H9 (cell line): ENCODE measurements at regions not wholly inside any gene's neighbourhood (a gene's known extent, or its start where the extent isn't known, plus 50 kb on each side); places are given as distances from the start of the nearest gene placed in this dataset.

Experiments
- DNase-seq: peaks from one replicate; pipeline ENCODE4 v3.0.0-alpha.2; 2017
- H2AFZ ChIP-seq: one replicate; pipeline ENCODE4 v1.6.1; 2013; ENCODE audit warnings: mild to moderate bottlenecking, low read length, control low read depth, moderate library complexity
- H2AK5ac ChIP-seq: 2 replicates; pipeline ENCODE4 v1.6.1; 2013; ENCODE audit warnings: low read length, control low read depth, mixed read lengths; ENCODE audit not compliant: insufficient read length
- H2BK120ac ChIP-seq: one replicate; pipeline ENCODE4 v1.6.1; 2013; ENCODE audit warnings: low read depth, mild to moderate bottlenecking, low read length, control low read depth, inconsistent platforms; ENCODE audit not compliant: poor library complexity, severe bottlenecking
- H2BK12ac ChIP-seq: 2 replicates; pipeline ENCODE4 v1.6.1; 2013; ENCODE audit warnings: low read length, control low read depth, mixed read lengths, low read depth; ENCODE audit not compliant: insufficient read length
- H2BK15ac ChIP-seq: 2 replicates; pipeline ENCODE4 v1.6.1; 2013; ENCODE audit warnings: low read depth, low read length, control low read depth
- H2BK20ac ChIP-seq: one replicate; pipeline ENCODE4 v1.6.1; 2013; ENCODE audit warnings: low read depth, mild to moderate bottlenecking, low read length, control low read depth, inconsistent platforms; ENCODE audit not compliant: poor library complexity, severe bottlenecking
- H2BK5ac ChIP-seq: 2 replicates; pipeline ENCODE4 v1.6.1; 2013; ENCODE audit warnings: low read length, control low read depth, mixed read lengths; ENCODE audit not compliant: insufficient read length
- H3K14ac ChIP-seq: 2 replicates; pipeline ENCODE4 v1.6.1; 2013; ENCODE audit warnings: low read length, control low read depth; ENCODE audit not compliant: insufficient read depth
- H3K18ac ChIP-seq: 2 replicates; pipeline ENCODE4 v1.6.1; 2013; ENCODE audit warnings: low read depth, mild to moderate bottlenecking, mixed read lengths, low read length, control low read depth; ENCODE audit not compliant: insufficient read length
- H3K23ac ChIP-seq: 2 replicates; pipeline ENCODE4 v1.6.1; 2013; ENCODE audit warnings: low read length, control low read depth, mixed read lengths, low read depth; ENCODE audit not compliant: insufficient read length
- H3K23me2 ChIP-seq: 2 replicates; pipeline ENCODE4 v1.6.1; 2013; ENCODE audit warnings: low read depth, mild to moderate bottlenecking, mixed read lengths, low read length, control low read depth; ENCODE audit not compliant: insufficient read length, poor library complexity, severe bottlenecking
- H3K27ac ChIP-seq: 2 replicates; pipeline ENCODE4 v1.5.1; 2013; ENCODE audit warnings: low read length, control low read depth, mixed read lengths, low read depth; ENCODE audit not compliant: insufficient read length
- H3K27me3 ChIP-seq: 2 replicates; pipeline ENCODE4 v1.6.1; 2013; ENCODE audit warnings: low read length, control low read depth, inconsistent platforms; ENCODE audit not compliant: insufficient read depth
- H3K4ac ChIP-seq: 2 replicates; pipeline ENCODE4 v1.6.1; 2013; ENCODE audit warnings: low read depth, mild to moderate bottlenecking, control low read depth, inconsistent platforms, low read length, moderate library complexity
- H3K4me1 ChIP-seq: 2 replicates; pipeline ENCODE4 v1.6.1; 2013; ENCODE audit warnings: low read length, control low read depth, inconsistent platforms; ENCODE audit not compliant: insufficient read depth
- H3K4me2 ChIP-seq: 2 replicates; pipeline ENCODE4 v1.6.1; 2013; ENCODE audit warnings: low read length, control low read depth, mixed read lengths; ENCODE audit not compliant: insufficient read length, insufficient read depth
- H3K56ac ChIP-seq: 2 replicates; pipeline ENCODE4 v1.6.1; 2013; ENCODE audit warnings: low read depth, mild to moderate bottlenecking, mixed read lengths, low read length, control low read depth; ENCODE audit not compliant: insufficient read length
- H3K79me1 ChIP-seq: 2 replicates; pipeline ENCODE4 v1.6.1; 2013; ENCODE audit warnings: low read depth, mild to moderate bottlenecking, moderate library complexity, low read length, control low read depth, inconsistent platforms; ENCODE audit not compliant: insufficient read depth, poor library complexity, severe bottlenecking
- H3K79me2 ChIP-seq: 2 replicates; pipeline ENCODE4 v1.6.1; 2013; ENCODE audit warnings: low read length, control low read depth, inconsistent platforms; ENCODE audit not compliant: insufficient read depth
- H3K9ac ChIP-seq: 2 replicates; pipeline ENCODE4 v1.6.1; 2013; ENCODE audit warnings: low read length, control low read depth, mixed read lengths; ENCODE audit not compliant: insufficient read length; ENCODE audit errors: extremely low read depth
- H3K9me3 ChIP-seq: one replicate; pipeline ENCODE4 v1.6.1; 2013; ENCODE audit warnings: low read depth, low read length, inconsistent platforms; ENCODE audit not compliant: control insufficient read depth
- H3T11ph ChIP-seq: one replicate; pipeline ENCODE4 v1.6.1; 2013; ENCODE audit warnings: mild to moderate bottlenecking, low read length, control low read depth, inconsistent platforms
- H4K20me1 ChIP-seq: one replicate; pipeline ENCODE4 v1.6.1; 2013; ENCODE audit not compliant: control insufficient read depth, insufficient read length, insufficient read depth
- H4K5ac ChIP-seq: 2 replicates; pipeline ENCODE4 v1.6.1; 2013; ENCODE audit warnings: low read depth, mild to moderate bottlenecking, mixed read lengths, low read length, control low read depth; ENCODE audit not compliant: insufficient read length
- H4K8ac ChIP-seq: replicated peaks from 2 replicates; pipeline ENCODE4 v1.6.1; 2013; ENCODE audit warnings: low read length, control low read depth, mixed read lengths, low read depth; ENCODE audit not compliant: insufficient read length
- H4K91ac ChIP-seq: 2 replicates; pipeline ENCODE4 v1.6.1; 2013; ENCODE audit warnings: low read depth, mild to moderate bottlenecking, moderate library complexity, mixed read lengths, low read length, control low read depth; ENCODE audit not compliant: insufficient read length
- H3K27ac Mint-ChIP-seq, 3 experiments: 2 replicates in 2 of 3; 3 replicates in 1 of 3; pipeline ENCODE4 v1.8.0; 2020 to 2021; ENCODE audit warnings: mixed read lengths in 3 of 3, mild to moderate bottlenecking in 1 of 3, moderate library complexity in 1 of 3
- H3K27me3 Mint-ChIP-seq: 2 replicates; pipeline ENCODE4 v1.8.0; 2021; ENCODE audit warnings: low read depth, mild to moderate bottlenecking, moderate library complexity, mixed read lengths
- H3K36me3 Mint-ChIP-seq, 3 experiments: 2 replicates in 2 of 3; 3 replicates in 1 of 3; pipeline ENCODE4 v1.8.0; 2020 to 2021; ENCODE audit warnings: low read depth in 3 of 3, mixed read lengths in 3 of 3; ENCODE audit not compliant: insufficient read depth in 1 of 3
- H3K4me1 Mint-ChIP-seq, 2 experiments: 2 replicates each; pipeline ENCODE4 v1.8.0; 2020; ENCODE audit warnings: mixed read lengths in 2 of 2
- H3K4me3 Mint-ChIP-seq, 2 experiments: 2 replicates in 1 of 2; 3 replicates in 1 of 2; pipeline ENCODE4 v1.8.0; 2020 to 2021; ENCODE audit warnings: mild to moderate bottlenecking in 2 of 2, mixed read lengths in 2 of 2, moderate library complexity in 1 of 2
- H3K9me3 Mint-ChIP-seq, 2 experiments: 2 replicates in 1 of 2; 3 replicates in 1 of 2; pipeline ENCODE4 v1.8.0; 2020; ENCODE audit warnings: mild to moderate bottlenecking in 2 of 2, mixed read lengths in 2 of 2, moderate library complexity in 1 of 2
- CTCF ChIP-seq: fragments of 200-600 bp; sonication (generic); conservative IDR thresholded peaks from 3 replicates; pipeline ENCODE4 v1.8.0; 2021; ENCODE audit warnings: antibody characterized with exemption, mild to moderate bottlenecking
- WGBS: extraction: QIAGEN DNeasy Blood & Tissue Kit; methylation state at CpG from one replicate; pipeline ENCODE4 v1.1.7; 2013; ENCODE audit warnings: missing lambda C conversion rate, low lambda C conversion rate, mixed read lengths; ENCODE audit not compliant: insufficient read length; ENCODE audit errors: extremely low coverage; 5-methylcytosine and 5-hydroxymethylcytosine counted together

DNA sequence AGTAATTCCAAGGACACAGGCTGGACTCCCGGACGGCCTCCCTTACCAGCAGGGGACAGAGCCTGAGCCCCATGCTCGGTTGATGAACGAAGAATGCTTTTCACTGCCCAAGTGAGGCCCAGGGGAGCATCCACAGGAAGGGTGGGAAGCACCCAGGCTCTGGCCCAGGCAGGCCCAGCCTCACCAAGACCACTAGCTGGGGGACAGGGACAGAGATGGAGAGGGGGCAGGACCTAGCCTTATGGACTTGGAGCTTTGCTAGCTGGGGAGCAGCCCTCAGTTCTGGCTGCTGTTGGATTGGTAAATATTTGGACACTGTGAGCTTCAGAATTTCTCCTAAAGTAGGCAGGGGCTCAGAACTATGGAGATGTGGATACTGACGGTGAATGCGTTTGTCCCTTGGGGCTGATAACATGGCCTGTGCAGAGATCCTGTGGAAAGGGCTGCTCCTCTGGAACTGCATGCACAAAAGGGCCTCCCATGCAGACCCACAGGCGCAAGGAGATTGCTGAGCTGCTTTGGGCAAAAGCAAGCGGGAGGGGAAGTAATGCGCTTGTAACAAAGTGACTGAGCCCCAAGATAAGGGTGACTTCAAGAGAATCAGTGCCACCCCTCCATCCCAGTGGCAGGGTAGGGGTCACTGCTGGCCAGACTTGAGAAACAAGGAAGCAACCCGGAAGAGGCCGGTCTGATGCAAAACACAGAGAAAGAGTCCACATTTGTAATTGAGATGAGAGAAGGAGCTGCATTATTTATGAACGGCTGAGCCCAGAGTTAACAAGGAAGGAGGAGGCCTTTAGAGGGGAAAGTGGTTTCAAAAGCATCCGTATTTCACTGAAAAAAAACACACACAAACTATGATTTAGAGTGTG lies 70.1 kb upstream of the MEF2A start:
- H2AFZ ChIP-seq = no peak overlapping the region
- H4K91ac ChIP-seq = no peak overlapping the region
- H2BK12ac ChIP-seq = no peak overlapping the region
- H3K23me2 ChIP-seq = no peaks in the 10 kb centered on the region
- no peak overlapping the region for H3K4me3 Mint-ChIP-seq
- H2BK5ac ChIP-seq = no peak overlapping the region
- H3K27me3 ChIP-seq = no peaks in the 10 kb centered on the region
- no peak overlapping the region for H3K56ac ChIP-seq
- H2BK20ac ChIP-seq = no peak overlapping the region
- H3K4me1 Mint-ChIP-seq = no peaks in the 10 kb centered on the region
- no peaks in the 10 kb centered on the region for H3K79me2 ChIP-seq
- no CpG with 5 or more reads among the region's 13 CpGs for WGBS
- no peak overlapping the region for H4K8ac ChIP-seq
- H4K20me1 ChIP-seq = no peaks in the 10 kb centered on the region
- H3K4ac ChIP-seq = no peak overlapping the region
- DNase-seq = no peak
- no peak overlapping the region for H3K27ac ChIP-seq
- H3K36me3 Mint-ChIP-seq = 0 out of 7 replicates have a peak, but pooled peaks cover 0 to 5% (median 0%) of the 10 kb centered on the region in 3 experiments
- H3K9me3 ChIP-seq = no peaks in the 10 kb centered on the region
- H3K9ac ChIP-seq = no peak overlapping the region
- H3K23ac ChIP-seq = no peak overlapping the region
- H2BK120ac ChIP-seq = no peak overlapping the region
- H3K79me1 ChIP-seq = no peaks in the 10 kb centered on the region
- no peak overlapping the region for H2BK15ac ChIP-seq
- no peak overlapping the region for H3T11ph ChIP-seq
- no peak overlapping the region for H2AK5ac ChIP-seq
- H3K14ac ChIP-seq = no peak overlapping the region; the same call in 1 of the 2 replicates
- no peaks in the 10 kb centered on the region for H3K4me1 ChIP-seq
- no peak overlapping the region for H3K18ac ChIP-seq
- H3K27me3 Mint-ChIP-seq = no peaks in the 10 kb centered on the region; the same call in 1 of the 2 replicates
- no peak overlapping the region for H4K5ac ChIP-seq
- no peak overlapping the region for H3K4me2 ChIP-seq
- H3K27ac Mint-ChIP-seq = peak overlapping the region in 1 of 3 experiments; percentile 65; a peak in 1 of 7 replicates
- no peaks in the 10 kb centered on the region; a peak in 1 of 5 replicates for H3K9me3 Mint-ChIP-seq
- TF ChIP-seq CTCF = no peak
